HG03196 (cell line): ENCODE measurements at regions not wholly inside any gene's neighbourhood (a gene's known extent, or its start where the extent isn't known, plus 50 kb on each side); places are given as distances from the start of the nearest gene placed in this dataset.
A peak's percentile ranks its signal among the peaks of the same experiment; 100 is the strongest.
"Not testable (repeated sequence)": the region's sequence is repeated elsewhere in the genome, so short reads cannot be mapped to it uniquely, and the experiment has no call there.

Source experiments
- ATAC-seq: cut with Tn5 transposase; IDR thresholded peaks from one replicate; pipeline ENCODE4 v1.9.1; 2021; ENCODE audit not compliant: unreplicated experiment

GRCh38 chr17:31629696-31630470 lies 229.2 kb downstream of the COPRS start:
- no peak for ATAC-seq

DNA sequence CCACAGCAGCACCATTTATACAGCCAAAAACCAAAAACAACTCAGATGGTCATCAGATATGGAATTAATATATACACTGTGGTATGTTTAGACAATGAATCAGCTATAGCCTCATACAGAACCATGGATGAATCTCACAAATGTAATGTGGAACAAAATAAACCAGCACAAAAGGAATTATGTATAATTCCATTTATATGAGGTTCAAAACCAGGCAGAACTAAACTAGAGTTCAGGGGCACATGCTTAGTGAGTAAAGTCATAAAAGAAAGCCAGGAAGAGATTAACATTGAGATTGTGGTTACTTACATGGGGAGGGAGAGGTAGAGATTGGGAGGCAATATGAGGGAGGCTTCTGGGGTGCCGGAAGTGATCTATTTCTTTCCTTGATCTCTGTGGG lies 231.1 kb downstream of the COPRS start:
- ATAC-seq = no peak

- ATAC-seq = no peak
Measured at GRCh38 chr17:31623990-31624389, 232.5 kb downstream of the RAB11FIP4 start.

DNA sequence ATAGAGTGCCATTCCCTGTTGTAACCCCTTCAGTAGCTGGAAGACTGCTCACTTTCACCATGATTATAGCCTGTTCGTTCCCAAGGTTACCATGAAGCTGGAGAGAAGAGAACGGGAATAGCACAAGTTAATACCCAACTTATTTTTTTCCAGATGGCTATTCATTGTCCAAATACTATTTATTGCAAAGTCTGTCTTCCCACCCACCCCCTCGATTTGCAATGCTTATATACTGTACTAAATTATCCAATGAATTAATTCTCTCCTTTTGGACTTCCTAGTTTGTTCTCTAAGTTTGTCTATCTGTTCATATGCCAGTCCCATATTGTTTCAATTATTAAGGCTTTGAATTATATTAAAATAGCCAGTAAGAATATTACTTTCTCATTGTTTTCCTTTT lies 231.0 kb downstream of the RAB11FIP4 start:
- ATAC-seq = no peak

DNA sequence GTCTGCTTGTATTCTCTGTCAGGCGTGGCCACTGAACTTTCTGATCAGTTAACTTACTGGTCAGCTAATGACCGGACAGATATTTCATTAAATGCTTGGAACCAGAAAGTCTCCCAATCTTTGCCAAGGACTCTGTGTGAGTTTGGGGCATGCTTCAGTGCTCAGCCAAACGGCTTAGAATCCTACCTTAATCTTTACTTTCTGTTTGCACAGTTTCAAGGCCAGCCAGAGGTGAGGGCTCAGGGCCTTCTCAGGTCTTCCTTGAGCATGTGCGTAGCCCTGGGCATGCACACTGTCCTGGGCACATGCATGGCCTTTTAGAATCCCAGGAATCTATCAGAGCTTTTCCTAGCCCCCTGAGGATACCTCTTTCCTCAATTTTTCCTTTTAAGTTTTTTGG lies 230.1 kb downstream of the RAB11FIP4 start:
- ATAC-seq = no peak

GRCh38 chr17:31611053-31611452 lies 219.6 kb downstream of the RAB11FIP4 start:
- not testable (repeated sequence) for ATAC-seq

- no peak for ATAC-seq
Measured at GRCh38 chr17:31609996-31610910, 218.8 kb downstream of the RAB11FIP4 start.

- ATAC-seq = no peak
Measured at GRCh38 chr17:31609331-31609730, 217.9 kb downstream of the RAB11FIP4 start.

GRCh38 chr17:31608659-31609254 lies 217.3 kb downstream of the RAB11FIP4 start:
- ATAC-seq = no peak

DNA sequence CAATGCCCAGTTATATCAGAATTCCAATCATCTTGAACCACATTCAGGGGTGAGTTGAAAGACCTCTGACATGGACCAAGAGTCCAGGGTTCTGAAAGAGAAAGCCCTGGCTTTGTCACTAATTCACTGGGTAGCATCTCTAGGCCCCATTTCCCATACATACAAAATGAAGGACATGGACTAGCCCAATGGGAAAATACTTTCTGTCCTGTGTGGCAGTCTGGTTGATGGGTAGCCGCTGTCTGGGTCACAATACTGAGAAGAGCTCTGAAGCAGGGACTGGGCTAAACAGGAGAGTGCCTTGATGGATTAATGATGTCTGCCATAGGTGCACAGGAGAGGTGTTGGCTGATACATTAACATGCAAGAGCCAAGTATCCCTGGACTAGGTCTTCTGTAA lies 214.3 kb downstream of the RAB11FIP4 start:
- no peak for ATAC-seq

GRCh38 chr17:31604936-31605335 lies 213.5 kb downstream of the RAB11FIP4 start:
- ATAC-seq = no peak

GRCh38 chr17:31600144-31600543 lies 208.7 kb downstream of the RAB11FIP4 start:
- not testable (repeated sequence) for ATAC-seq

- no peak for ATAC-seq
Measured at GRCh38 chr17:31598921-31599571, 207.6 kb downstream of the RAB11FIP4 start.

- no peak for ATAC-seq
Measured at GRCh38 chr17:31598399-31598782, 206.9 kb downstream of the RAB11FIP4 start.

GRCh38 chr17:31597646-31598398 lies 206.3 kb downstream of the RAB11FIP4 start:
- no peak for ATAC-seq

GRCh38 chr17:31596382-31597323 lies 205.2 kb downstream of the RAB11FIP4 start:
- peak; percentile 89 for ATAC-seq

- ATAC-seq = no peak
Measured at GRCh38 chr17:31595666-31596381, 204.3 kb downstream of the RAB11FIP4 start.

GRCh38 chr17:31595076-31595475 lies 203.6 kb downstream of the RAB11FIP4 start:
- ATAC-seq = no peak

- no peak for ATAC-seq
Measured at GRCh38 chr17:31594416-31594815, 202.9 kb downstream of the RAB11FIP4 start.
